ENCODE measurements at regions not wholly inside any gene's neighbourhood (a gene's known extent, or its start where the extent isn't known, plus 50 kb on each side); places are given as distances from the start of the nearest gene placed in this dataset.

DNA sequence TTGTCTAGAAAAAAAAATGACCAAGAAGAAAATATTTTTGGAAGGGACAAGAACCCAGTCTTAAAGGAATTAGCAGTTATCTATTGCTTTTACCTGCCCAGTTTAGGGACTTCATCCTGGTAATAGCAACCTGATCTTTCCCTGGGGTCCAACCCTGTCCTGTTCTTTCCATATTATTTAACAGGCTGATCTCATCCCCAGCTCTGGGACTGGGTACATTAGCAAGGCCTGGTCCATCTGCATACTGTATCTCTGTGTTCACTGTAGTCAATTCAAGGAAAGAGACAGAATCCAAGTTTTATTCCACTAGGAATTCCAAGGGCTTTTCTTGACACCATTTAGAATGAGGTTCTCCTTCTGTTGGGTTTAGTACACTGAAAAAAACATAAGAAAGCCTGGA lies 191.7 kb upstream of the GADL1 start:
- TF ChIP-seq GATA3 (IDR thresholded peaks at IDR 0.05; ENCODE audit: low read depth, low read length) (no peak), GATA2 (IDR thresholded peaks at IDR 0.05; ENCODE audit: low read depth, low read length) (no peak)

DNA sequence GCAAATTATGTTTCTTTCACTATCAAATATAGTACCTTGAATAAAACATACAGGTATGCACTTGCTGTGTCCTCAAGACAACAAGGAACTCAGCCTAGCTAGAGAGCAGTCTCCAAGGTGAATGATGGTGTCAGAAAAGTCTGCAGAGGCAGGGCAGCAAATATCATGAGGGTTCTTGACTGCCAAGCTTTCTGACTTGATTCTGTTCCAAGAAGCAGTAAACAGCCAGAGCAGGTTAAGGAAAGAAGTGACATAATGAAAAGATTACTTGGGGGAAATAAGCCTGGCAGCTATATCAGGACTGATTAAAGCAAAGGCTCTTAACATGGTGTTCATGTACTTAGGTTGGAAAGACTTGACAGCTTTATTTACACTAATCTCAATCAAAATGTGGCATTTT lies 192.2 kb upstream of the GADL1 start:
- TF ChIP-seq GATA3 (IDR thresholded peaks at IDR 0.05; ENCODE audit: low read depth, low read length), result no peak
- no peak for TF ChIP-seq GATA2 (IDR thresholded peaks at IDR 0.05; ENCODE audit: low read depth, low read length)

GRCh38 chr3:31091748-31092147 lies 197.3 kb upstream of the GADL1 start:
- TF ChIP-seq GATA3 (IDR thresholded peaks at IDR 0.05; ENCODE audit: low read depth, low read length) (no peak), GATA2 (IDR thresholded peaks at IDR 0.05; ENCODE audit: low read depth, low read length) (no peak)

- TF ChIP-seq GATA2 (IDR thresholded peaks at IDR 0.05; ENCODE audit: low read depth, low read length) (no peak), GATA3 (IDR thresholded peaks at IDR 0.05; ENCODE audit: low read depth, low read length) (no peak)
These were observed 198.5 kb upstream of the GADL1 start for GRCh38 chr3:31092748-31093589.

- TF ChIP-seq GATA2 (IDR thresholded peaks at IDR 0.05; ENCODE audit: low read depth, low read length) (no peak), GATA3 (IDR thresholded peaks at IDR 0.05; ENCODE audit: low read depth, low read length) (no peak)
These were observed 199.1 kb upstream of the GADL1 start for GRCh38 chr3:31093606-31094005.

- TF ChIP-seq GATA3 (IDR thresholded peaks at IDR 0.05; ENCODE audit: low read depth, low read length) (no peak), GATA2 (IDR thresholded peaks at IDR 0.05; ENCODE audit: low read depth, low read length) (no peak)
These were observed 199.6 kb upstream of the GADL1 start for GRCh38 chr3:31094048-31094447.

DNA sequence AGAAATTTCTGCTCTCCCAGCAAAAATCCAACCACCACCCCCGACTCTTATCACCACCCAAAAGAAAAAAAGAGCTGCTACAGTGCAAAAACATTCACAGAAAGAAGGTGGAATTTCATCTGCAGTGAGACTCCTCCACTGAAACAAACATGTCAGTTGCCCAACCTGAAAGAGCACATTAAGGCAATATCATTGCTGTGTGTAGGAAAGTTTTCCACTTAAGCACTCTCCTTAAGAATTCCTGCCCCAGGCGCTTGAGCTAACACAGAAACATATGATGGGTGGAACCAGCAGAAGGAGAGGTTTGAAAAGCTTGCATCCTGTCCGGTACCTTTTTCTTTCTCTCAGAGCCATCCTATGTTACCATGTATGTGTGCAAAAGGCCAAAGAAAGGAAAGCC lies 200.8 kb upstream of the GADL1 start:
- TF ChIP-seq GATA3 (IDR thresholded peaks at IDR 0.05; ENCODE audit: low read depth, low read length), result no peak
- TF ChIP-seq GATA2 (IDR thresholded peaks at IDR 0.05; ENCODE audit: low read depth, low read length), result no peak

DNA sequence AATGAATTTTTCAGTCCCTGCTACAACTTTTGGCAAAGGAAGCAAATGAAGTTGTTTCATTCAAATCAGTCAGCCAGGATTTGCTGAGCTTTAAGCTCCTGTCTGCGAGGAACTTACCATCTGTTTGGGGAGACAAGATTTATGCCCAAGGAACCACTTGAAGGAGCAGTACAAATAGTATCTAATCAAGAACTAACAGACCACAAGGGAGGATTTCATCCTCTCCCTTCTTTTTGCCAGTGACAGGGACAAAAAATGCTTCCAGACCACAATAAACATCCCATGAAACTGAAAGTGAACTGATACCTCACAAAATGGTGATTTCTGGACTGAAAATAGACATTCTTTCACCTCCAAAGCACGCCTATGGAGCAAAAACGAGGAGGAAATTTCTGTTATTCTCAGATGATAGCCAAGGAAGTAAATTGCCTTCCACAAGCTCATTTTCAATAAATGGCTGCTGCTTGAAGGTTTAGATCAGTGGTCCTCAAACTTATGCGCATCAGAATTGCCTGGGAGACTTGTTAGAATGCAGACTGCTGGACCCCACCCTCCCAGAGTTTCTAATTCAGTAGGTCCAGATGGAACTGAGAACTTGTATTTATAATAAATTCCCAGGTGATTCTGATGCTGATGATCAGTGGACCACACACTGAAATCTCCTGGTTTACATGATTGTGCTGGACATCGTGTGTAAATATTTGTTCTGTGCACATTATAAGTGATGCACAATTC lies 202.4 kb upstream of the GADL1 start:
- TF ChIP-seq GATA2 (IDR thresholded peaks at IDR 0.05; ENCODE audit: low read depth, low read length) (no peak), GATA3 (IDR thresholded peaks at IDR 0.05; ENCODE audit: low read depth, low read length) (no peak)

- TF ChIP-seq GATA2 (IDR thresholded peaks at IDR 0.05; ENCODE audit: low read depth, low read length), result no peak
- TF ChIP-seq GATA3 (IDR thresholded peaks at IDR 0.05; ENCODE audit: low read depth, low read length), result no peak
These were observed 206.1 kb upstream of the GADL1 start for GRCh38 chr3:31100519-31100918.

DNA sequence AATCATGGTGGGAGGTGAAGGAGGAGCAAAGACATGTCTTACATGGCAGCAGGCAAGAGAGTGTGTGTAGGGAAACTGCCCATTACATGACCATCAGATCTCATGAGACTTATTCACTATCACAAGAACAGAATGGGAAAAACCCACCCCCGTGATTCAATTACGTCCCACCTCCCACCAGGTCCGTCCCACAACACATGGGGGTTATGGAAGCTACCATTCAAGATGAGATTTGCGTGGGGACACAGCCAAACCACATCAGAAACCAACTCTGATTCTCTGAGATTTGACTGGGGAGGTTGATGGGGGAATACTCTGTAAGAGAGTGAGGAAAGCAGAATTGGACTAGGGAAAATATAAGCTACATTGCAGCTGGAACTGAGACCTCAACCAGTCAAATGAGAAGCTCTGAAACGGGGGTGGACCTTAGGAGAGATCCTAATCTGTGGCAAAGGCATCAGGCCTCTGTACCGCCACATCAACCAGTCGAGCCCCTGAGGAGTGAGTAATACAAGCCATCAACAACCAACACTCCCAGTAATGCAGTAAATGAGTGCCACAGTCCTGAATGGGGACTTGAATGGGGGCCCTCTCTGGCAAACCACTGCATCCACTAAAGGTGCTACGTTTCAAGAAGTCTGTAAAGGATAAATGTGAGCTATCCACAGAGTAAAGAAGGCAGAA lies 207.9 kb upstream of the GADL1 start:
- TF ChIP-seq GATA3 (IDR thresholded peaks at IDR 0.05; ENCODE audit: low read depth, low read length), result no peak
- no peak for TF ChIP-seq GATA2 (IDR thresholded peaks at IDR 0.05; ENCODE audit: low read depth, low read length)

- TF ChIP-seq GATA3 (IDR thresholded peaks at IDR 0.05; ENCODE audit: low read depth, low read length), result no peak
- TF ChIP-seq GATA2 (IDR thresholded peaks at IDR 0.05; ENCODE audit: low read depth, low read length), result no peak
These were observed 208.7 kb upstream of the GADL1 start for GRCh38 chr3:31103181-31103580.

GRCh38 chr3:31103623-31104180 lies 209.2 kb upstream of the GADL1 start:
- TF ChIP-seq GATA2 (IDR thresholded peaks at IDR 0.05; ENCODE audit: low read depth, low read length) (no peak), GATA3 (IDR thresholded peaks at IDR 0.05; ENCODE audit: low read depth, low read length) (no peak)

- TF ChIP-seq GATA3 (IDR thresholded peaks at IDR 0.05; ENCODE audit: low read depth, low read length), result no peak
- TF ChIP-seq GATA2 (IDR thresholded peaks at IDR 0.05; ENCODE audit: low read depth, low read length), result no peak
These were observed 210.6 kb upstream of the GADL1 start for GRCh38 chr3:31105011-31105410.

DNA sequence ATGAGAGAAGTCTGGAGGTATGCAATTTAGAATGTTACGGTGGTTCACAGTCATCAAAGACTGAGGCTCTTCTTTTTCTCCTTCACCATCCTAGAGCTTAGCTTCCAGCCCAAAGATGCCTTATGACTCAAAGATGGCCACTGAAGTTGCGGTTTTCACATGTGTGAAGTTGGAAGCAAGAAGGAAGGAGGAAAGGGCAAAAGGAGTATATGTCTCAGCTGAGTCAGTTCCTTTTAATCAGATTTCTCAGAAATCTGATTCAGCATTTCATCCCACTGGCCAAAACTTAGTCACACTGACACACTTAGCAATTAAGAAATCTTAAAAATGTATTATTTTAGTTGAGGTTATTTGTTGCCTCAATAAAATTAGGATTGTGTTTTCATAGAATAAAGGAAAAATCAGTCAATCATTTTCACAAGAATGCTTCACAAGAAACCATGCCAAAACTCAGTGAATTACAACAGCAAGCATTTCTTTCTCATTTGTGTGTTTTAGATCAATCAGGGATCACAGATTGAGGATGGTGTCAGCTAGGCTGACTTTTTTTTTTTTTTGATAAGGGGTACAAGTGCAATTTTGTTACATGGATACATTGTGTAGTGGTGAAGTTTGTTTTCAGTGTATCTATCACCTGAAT lies 211.1 kb upstream of the GADL1 start:
- TF ChIP-seq GATA2 (IDR thresholded peaks at IDR 0.05; ENCODE audit: low read depth, low read length) (no peak), GATA3 (IDR thresholded peaks at IDR 0.05; ENCODE audit: low read depth, low read length) (no peak)

All from SH-SY5Y (cell line).